ENCODE measurements at regions not wholly inside any gene's neighbourhood (a gene's known extent, or its start where the extent isn't known, plus 50 kb on each side); places are given as distances from the start of the nearest gene placed in this dataset.

DNA sequence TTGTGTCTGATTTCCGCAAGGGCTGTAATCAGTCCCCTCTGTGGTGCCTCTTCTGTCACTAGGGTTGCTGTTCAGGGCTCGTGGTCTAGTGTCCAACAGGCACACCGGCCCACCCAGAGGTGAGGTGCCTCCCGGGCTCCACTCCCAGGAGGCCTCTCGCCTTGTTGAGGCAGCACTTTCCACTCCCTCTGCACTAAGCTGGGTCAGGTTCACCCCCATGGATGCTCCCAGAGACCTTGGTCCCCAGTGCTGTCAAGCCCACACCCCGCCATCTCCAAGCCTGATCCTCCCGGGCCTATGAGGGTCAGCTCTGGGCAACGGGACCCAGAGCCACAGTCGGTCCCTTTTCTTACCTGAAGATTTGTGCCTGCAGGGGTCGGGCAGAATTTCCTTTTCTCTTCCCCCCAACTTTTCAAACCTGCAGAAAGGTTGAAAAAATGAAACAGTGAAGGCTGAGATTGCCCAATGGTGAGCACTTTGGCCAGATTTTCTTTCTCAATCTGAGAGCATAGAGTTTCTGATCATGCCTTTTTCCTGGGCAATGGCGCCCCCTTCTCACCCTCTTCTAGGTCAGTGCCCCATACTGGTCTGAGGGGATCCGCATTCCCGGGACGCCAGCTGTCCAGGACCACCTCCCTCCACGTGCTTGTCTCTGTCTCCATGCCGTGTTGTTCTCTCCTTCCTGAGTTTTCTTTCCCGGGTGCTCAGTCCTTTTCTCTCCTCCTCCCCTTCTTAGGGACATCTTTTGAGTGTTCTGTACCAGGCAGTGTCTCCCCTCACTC lies 148.0 kb downstream of the ASB1 start:
- 84% methylated on average over 14 of the region's 17 CpGs for WGBS

DNA sequence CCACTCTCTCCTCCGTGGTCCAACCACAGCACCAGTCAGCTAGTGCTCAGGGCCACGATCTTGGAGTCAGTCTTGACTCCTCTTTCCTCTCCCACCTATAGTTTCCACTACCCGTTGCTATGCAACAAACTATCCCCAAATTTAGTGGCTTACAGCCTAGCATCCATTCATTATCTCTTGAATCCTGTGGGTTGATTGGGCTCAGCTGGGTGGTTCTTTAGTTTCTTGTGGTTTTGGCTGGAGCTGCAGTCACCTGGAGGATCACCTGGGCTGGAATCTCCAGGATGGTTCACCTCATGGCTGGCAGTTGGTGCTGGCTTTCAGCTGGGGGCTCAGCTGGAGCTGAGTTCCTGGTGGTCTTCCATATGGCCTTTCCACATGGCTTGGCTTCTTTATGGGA lies 149.9 kb downstream of the ASB1 start:
- no peak for TF ChIP-seq POLR2AphosphoS5 (IDR thresholded peaks at IDR 0.05)
- intact Hi-C loops (cut with DNase I): no loop called here
- no peak for DNase-seq (ENCODE audit: extremely low spot score)
- Histone ChIP-seq H3K4me3 (no peak overlapping the region), H3K36me3 (no peaks in the 10 kb centered on the region), H3K9me3 (peaks cover 0 to 7% (median 3%) of the 10 kb centered on the region in 4 donors), H3K27ac (replicated peaks in 1 of 4) (no peak overlapping the region), H3K27me3 (no peaks in the 10 kb centered on the region), H3K4me1 (peaks cover 0 to 6% (median 4%) of the 10 kb centered on the region in 4 donors)
- 72% methylated on average over 3 of the region's 3 CpGs for WGBS

More for the DNA sequence above, 148.0 kb downstream of the ASB1 start:
- Histone ChIP-seq H3K27me3 (no peaks in the 10 kb centered on the region), H3K27ac (replicated peaks in 1 of 4) (no peak overlapping the region), H3K36me3 (no peaks in the 10 kb centered on the region), H3K9me3 (peaks cover 0 to 7% (median 3%) of the 10 kb centered on the region in 4 donors), H3K4me3 (no peak overlapping the region), H3K4me1 (peaks cover 0 to 10% (median 7%) of the 10 kb centered on the region in 4 donors)
- intact Hi-C loops (cut with DNase I): no loop called here
- TF ChIP-seq POLR2AphosphoS5 (IDR thresholded peaks at IDR 0.05) (no peak), EP300 (IDR thresholded peaks at IDR 0.05) (no peak), POLR2A (IDR thresholded peaks at IDR 0.05; ENCODE audit: low read depth) (no peak)
- TF ChIP-seq, protein P1, sequence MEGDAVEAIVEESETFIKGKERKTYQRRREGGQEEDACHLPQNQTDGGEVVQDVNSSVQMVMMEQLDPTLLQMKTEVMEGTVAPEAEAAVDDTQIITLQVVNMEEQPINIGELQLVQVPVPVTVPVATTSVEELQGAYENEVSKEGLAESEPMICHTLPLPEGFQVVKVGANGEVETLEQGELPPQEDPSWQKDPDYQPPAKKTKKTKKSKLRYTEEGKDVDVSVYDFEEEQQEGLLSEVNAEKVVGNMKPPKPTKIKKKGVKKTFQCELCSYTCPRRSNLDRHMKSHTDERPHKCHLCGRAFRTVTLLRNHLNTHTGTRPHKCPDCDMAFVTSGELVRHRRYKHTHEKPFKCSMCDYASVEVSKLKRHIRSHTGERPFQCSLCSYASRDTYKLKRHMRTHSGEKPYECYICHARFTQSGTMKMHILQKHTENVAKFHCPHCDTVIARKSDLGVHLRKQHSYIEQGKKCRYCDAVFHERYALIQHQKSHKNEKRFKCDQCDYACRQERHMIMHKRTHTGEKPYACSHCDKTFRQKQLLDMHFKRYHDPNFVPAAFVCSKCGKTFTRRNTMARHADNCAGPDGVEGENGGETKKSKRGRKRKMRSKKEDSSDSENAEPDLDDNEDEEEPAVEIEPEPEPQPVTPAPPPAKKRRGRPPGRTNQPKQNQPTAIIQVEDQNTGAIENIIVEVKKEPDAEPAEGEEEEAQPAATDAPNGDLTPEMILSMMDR (IDR thresholded peaks at IDR 0.05): no peak
- DNase-seq (ENCODE audit: extremely low spot score): no peak

DNA sequence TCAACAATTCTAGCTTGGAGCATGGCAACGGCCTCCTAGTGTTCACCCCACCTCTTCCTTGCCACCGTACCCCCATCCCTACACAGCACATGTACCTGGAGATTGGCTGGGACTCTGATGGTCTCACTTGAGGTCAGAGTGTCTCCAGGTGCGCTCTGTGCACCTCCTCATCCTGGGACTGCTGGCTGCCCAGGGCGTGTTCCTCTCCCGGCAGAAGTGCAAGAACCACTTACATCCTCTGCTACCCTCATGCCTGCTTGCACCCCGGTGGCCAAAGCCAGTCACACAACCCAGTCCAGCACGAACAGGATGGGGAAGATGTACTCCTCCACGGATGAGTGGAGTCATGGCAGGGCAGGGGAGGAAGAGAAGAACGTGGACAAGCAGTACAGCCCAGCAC lies 151.5 kb downstream of the ASB1 start:
- Histone ChIP-seq H3K36me3 (no peaks in the 10 kb centered on the region), H3K27me3 (no peaks in the 10 kb centered on the region), H3K9me3 (peaks cover 0 to 10% (median 3%) of the 10 kb centered on the region in 4 donors), H3K27ac (replicated peaks in 1 of 4) (no peak overlapping the region), H3K4me3 (no peak overlapping the region), H3K4me1 (no peaks in the 10 kb centered on the region)
- 62% methylated on average over 7 of the region's 9 CpGs for WGBS
- intact Hi-C loops (cut with DNase I): no loop called here
- TF ChIP-seq, protein P1 (IDR thresholded peaks at IDR 0.05): no peak
- TF ChIP-seq POLR2A (IDR thresholded peaks at IDR 0.05; ENCODE audit: low read depth): no peak
- no peak for TF ChIP-seq EP300 (IDR thresholded peaks at IDR 0.05)
- TF ChIP-seq POLR2AphosphoS5 (IDR thresholded peaks at IDR 0.05): no peak
- no peak for DNase-seq (ENCODE audit: extremely low spot score)

DNA sequence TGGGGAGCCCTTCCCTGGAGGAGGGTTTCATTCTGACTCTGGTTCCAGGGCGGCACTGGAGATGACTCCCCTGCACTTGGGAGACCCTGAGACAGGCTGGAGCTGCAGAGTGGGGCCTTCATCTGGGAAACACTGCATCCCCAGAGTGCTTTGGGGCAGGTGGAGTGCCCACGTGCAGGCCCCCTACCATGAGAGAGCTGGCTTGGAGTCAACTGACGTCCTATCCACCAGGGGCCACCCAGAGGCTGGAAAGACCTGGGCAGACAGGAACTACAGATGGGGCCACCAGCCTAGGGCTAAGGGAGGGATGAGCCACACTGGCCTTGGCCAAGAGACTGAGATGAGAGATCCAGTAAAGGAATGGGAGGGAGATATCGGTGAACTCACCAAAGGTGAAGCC lies 153.8 kb downstream of the ASB1 start:
- Histone ChIP-seq H3K4me3 (no peak overlapping the region), H3K4me1 (no peaks in the 10 kb centered on the region), H3K27me3 (no peaks in the 10 kb centered on the region), H3K36me3 (no peaks in the 10 kb centered on the region), H3K9me3 (peaks cover 0 to 10% (median 3%) of the 10 kb centered on the region in 4 donors), H3K27ac (replicated peaks in 1 of 4) (no peak overlapping the region)
- intact Hi-C loops (cut with DNase I): no loop called here
- TF ChIP-seq POLR2A (IDR thresholded peaks at IDR 0.05; ENCODE audit: low read depth): no peak
- TF ChIP-seq, protein P1 (IDR thresholded peaks at IDR 0.05): no peak
- DNase-seq (ENCODE audit: extremely low spot score): no peak
- 90% methylated on average over 4 of the region's 4 CpGs for WGBS

DNA sequence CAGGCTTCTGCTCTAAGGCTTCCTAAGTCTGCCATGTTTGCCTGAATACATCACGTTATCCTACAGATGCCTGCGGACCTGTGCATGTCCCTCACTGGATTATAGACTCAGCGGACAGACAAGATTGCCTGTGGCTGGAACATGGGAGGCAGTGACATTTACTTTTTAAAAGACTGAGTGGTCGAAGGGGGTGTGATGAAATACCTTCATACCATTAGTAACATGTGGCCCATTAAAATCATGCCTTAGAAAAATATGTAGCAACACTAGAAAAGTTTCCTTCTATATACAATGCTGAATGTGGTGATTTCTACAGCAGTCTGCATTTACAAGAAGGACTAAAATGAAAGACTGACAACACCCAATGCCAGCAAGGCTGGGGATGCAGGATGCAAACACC lies 154.4 kb downstream of the ASB1 start:
- intact Hi-C loops (cut with DNase I): no loop called here
- Histone ChIP-seq H3K9me3 (peaks cover 0 to 10% (median 3%) of the 10 kb centered on the region in 4 donors), H3K36me3 (no peaks in the 10 kb centered on the region), H3K4me1 (no peaks in the 10 kb centered on the region), H3K27ac (replicated peaks in 1 of 4) (no peak overlapping the region), H3K4me3 (no peak overlapping the region), H3K27me3 (no peaks in the 10 kb centered on the region)
- no peak for DNase-seq (ENCODE audit: extremely low spot score)
- 89% methylated on average over 4 of the region's 4 CpGs for WGBS
- TF ChIP-seq POLR2AphosphoS5 (IDR thresholded peaks at IDR 0.05) (no peak), EP300 (IDR thresholded peaks at IDR 0.05) (no peak), POLR2A (IDR thresholded peaks at IDR 0.05; ENCODE audit: low read depth) (no peak)
- TF ChIP-seq, protein P1 (IDR thresholded peaks at IDR 0.05): no peak

Measured in esophagus muscularis mucosa (tissue), 4 donors.